DMS 273 (cell line): ENCODE measurements at regions not wholly inside any gene's neighbourhood (a gene's known extent, or its start where the extent isn't known, plus 50 kb on each side); places are given as distances from the start of the nearest gene placed in this dataset.
A peak's percentile ranks its signal among the peaks of the same experiment; 100 is the strongest.
"Not testable (repeated sequence)": the region's sequence is repeated elsewhere in the genome, so short reads cannot be mapped to it uniquely, and the experiment has no call there.

ENCODE experiments used
- DNase-seq: peaks from one replicate; lab custom pipeline; 2025; ENCODE audit not compliant: unreplicated experiment; lab: John Stamatoyannopoulos, UW

- no peak for DNase-seq
These were observed 445.5 kb upstream of the MKI67 start for GRCh38 chr10:128571745-128572144.

- DNase-seq: no peak
These were observed 446.5 kb upstream of the MKI67 start for GRCh38 chr10:128572696-128573095.

- no peak for DNase-seq
These were observed 447.1 kb upstream of the MKI67 start for GRCh38 chr10:128573281-128573845.

GRCh38 chr10:128573986-128574385 lies 447.8 kb upstream of the MKI67 start:
- no peak for DNase-seq

DNA sequence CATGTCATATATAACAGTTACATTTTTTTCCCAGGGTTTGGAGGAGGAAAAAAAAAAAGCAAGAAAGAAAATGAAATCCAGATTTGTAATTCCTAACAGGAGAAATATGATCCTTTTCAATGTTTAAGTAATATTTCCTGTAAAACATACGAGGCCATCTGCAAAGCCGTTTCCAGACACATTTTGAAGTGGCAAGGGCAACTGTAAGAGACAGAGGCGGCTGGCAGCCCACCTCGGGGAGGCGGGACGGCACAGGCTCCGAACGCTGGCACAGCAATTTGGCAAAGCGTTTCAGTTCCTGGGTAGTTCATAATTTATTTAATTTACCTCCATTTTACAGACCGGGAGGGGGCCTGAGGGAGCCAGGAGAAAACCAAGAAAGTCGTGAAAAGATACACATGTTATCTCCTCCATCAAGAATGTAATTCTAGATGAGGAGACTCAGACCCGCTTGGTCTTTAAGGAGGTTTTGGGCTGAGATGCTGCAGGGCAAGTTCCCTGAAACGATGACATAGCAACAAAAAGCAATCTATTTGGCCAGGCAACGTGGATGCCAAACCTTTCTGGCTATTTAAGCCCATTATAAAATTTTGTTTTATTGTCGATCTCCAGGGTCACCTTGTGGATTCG lies 448.5 kb upstream of the MKI67 start:
- DNase-seq: peak; percentile 46

DNA sequence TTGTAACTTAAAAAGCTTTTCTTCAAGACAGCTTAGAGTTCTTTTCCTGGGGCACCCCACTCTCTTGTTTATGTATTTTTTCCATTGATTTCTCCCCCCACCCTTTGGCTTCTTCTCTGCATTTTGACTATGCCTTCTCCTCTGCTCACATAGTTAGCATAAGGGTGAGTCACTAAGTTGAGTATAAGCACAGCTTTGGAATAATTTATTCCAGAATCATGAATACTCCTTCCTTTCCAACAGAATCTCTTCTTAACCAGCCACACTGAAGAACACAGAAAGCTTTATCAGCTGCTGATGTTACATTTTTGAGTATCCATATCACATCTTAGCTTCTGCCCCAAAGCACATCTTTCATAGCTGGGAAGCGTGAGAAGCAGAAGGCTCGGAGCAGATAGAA lies 449.5 kb upstream of the MKI67 start:
- no peak for DNase-seq

- no peak for DNase-seq
These were observed 450.1 kb upstream of the MKI67 start for GRCh38 chr10:128576336-128576735.

DNA sequence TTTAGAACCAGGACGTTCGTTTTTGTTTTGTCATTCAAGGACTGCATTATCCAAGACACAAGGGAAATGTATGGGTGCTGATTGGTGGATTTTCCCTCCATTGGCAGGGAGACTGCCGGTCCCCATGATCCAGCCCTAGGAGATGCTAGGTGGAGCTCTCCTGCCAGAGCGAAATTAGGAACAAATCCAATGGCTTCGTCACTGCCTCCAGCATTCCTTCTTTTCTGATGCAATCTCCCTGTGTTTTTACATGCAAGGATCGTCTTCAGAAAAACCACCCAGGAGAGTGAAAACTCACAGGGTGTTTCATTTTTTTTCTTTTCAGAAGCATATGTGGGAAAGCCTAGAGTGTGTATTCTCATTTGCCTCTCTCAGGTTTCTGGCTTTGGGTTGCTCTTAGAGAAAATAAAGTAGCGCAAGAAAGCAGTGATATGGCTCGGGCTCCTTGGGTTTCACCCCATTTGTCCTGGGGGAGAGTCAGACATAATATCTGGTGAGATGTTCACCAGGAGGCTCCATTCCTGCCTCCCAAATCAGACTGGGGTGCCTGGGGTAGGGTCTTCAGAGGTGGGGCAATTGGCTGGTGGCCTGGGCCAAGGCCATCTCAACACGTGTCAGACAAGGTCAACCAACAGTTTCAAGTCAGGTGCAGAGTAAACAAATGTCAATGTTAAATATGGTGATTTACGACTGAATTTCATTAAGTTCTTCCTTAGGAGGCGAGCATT lies 450.9 kb upstream of the MKI67 start:
- no peak for DNase-seq

GRCh38 chr10:128577958-128578750 lies 451.9 kb upstream of the MKI67 start:
- no peak for DNase-seq

GRCh38 chr10:128578766-128579165 lies 452.5 kb upstream of the MKI67 start:
- DNase-seq: no peak

DNA sequence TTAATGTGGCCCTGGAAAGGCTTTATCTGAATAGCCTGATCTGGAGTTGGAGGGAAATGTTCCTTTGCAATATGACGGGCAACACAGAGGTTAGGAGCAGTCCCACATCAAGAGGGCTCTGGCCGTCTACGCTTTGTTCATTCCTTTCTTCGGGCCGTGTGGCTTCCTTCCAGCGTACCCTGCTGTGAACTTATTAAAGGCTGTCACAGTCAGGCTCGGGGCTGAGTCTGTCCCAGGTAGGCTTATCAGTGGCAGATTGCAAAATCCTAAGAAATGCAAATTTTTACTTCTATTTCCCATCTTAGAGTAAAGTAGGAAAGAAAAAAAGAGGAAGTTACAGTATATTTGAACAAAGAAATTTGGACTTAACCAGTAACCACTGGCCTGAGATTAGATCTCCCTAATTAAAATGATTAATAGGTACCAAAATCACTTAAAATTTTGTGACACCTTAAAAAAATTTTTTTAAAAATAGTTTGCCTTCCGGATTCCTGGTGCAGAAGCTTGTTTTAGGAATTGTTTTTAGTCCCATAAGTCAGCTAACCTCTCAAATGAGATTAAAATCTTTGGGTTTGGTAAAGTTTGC lies 453.1 kb upstream of the MKI67 start:
- peak; percentile 42 for DNase-seq

- peak; percentile 12 for DNase-seq
These were observed 453.7 kb upstream of the MKI67 start for GRCh38 chr10:128579901-128580300.

DNA sequence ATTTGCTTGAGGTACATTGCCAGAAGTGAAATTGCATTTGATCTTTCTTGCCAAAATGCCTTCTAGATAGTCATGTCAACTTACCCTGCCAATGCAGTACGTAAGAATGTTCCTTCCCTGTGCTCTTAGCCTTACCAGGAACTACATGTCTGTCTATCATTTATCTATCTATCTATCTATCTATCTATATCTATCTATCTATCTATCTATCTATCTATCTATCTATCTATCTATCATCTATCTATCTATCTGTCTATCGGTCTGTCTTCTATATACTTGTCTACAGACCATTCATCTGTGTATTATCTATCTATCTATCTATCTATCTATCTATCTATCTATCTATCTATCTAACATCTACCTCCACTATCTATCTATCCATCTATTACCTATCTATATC lies 456.9 kb upstream of the MKI67 start:
- not testable (repeated sequence) for DNase-seq

DNA sequence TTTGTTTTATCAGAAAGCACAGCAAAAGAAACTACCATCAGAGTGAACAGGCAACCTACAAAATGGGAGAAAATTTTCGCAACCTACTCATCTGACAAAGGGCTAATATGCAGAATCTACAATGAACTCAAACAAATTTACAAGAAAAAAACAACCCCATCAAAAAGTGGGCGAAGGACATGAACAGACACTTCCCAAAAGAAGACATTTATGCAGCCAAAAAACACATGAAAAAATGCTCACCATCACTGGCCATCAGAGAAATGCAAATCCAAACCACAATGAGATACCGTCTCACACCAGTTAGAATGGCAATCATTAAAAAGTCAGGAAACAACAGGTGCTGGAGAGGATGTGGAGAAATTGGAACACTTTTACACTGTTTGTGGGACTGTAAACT lies 460.4 kb upstream of the MKI67 start:
- DNase-seq: not testable (repeated sequence)

- no peak for DNase-seq
These were observed 461.5 kb upstream of the MKI67 start for GRCh38 chr10:128587689-128588088.

DNA sequence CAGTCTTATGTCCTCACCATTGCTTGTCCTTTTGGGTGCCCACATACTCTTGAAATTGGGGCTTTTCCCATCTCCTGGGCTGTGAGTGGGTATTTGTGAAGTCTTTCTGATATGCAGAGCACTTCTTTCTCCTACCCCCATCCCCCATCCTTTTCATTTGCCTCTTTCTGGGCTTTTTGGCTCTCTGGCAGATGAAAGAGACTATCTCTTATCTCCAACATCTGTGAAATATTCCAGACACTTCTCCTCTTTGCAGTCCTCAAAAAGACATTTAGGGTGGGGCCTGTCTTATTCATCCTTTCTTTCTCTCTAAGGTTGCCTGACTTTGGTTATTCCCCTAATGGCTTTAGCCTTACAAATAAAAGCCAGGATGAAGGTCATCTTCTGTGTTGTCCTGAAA lies 462.2 kb upstream of the MKI67 start:
- DNase-seq: no peak

DNA sequence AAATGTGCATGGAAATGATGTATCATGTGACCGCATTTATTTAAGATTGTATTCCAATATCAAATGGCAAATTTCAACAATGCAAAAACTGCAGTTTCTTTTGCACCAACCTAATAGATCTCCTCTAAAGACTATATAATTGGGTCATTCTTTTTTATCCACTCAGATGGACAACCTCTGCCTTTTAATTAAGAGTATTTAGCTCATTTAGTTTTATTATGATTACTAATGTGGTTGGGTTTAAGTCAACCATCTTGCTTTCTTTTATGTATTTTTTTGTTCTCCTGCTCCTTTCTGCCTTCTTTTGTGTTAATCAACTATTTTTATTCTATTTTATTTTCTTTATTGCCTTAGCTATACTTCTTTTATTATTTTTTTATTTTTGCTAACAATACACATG lies 468.5 kb upstream of the MKI67 start:
- no peak for DNase-seq

- DNase-seq: peak; percentile 4
These were observed 470.7 kb upstream of the MKI67 start for GRCh38 chr10:128596906-128597305.

- no peak for DNase-seq
These were observed 472.8 kb upstream of the MKI67 start for GRCh38 chr10:128599030-128599429.

GRCh38 chr10:128599538-128599937 lies 473.3 kb upstream of the MKI67 start:
- DNase-seq: no peak

GRCh38 chr10:128602183-128602582 lies 476.0 kb upstream of the MKI67 start:
- no peak for DNase-seq
